Calu3 (cell line): ENCODE measurements at regions not wholly inside any gene's neighbourhood (a gene's known extent, or its start where the extent isn't known, plus 50 kb on each side); places are given as distances from the start of the nearest gene placed in this dataset.

Experiments
- BruUV-seq: library from RNA; stranded (reverse); fragments of 400-500 nt; replicated peaks from 2 replicates; lab custom pipeline; 2021; lab: Mats Ljungman, UMichigan
- CTCF ChIA-PET: fragments of 300-600 bp; sonication (Branson Sonifier 250); formaldehyde crosslinking; loops from one replicate; lab custom pipeline; 2022; ENCODE audit warnings: antibody characterized with exemption; lab: Charles Lee
- DNase-seq: peaks from one replicate; pipeline ENCODE4 v3.0.0; 2022
- H3K27ac Mint-ChIP-seq: one replicate; pipeline ENCODE4 v1.8.0; 2022; ENCODE audit warnings: mixed read lengths; ENCODE audit not compliant: unreplicated experiment
- H3K27me3 Mint-ChIP-seq: one replicate; pipeline ENCODE4 v1.8.0; 2022; ENCODE audit warnings: mixed read lengths; ENCODE audit not compliant: unreplicated experiment
- H3K36me3 Mint-ChIP-seq: one replicate; pipeline ENCODE4 v1.8.0; 2022; ENCODE audit warnings: mild to moderate bottlenecking, moderate library complexity, mixed read lengths; ENCODE audit not compliant: insufficient read depth, unreplicated experiment
- H3K4me1 Mint-ChIP-seq: one replicate; pipeline ENCODE4 v1.8.0; 2022; ENCODE audit warnings: mild to moderate bottlenecking, low read depth, mixed read lengths; ENCODE audit not compliant: unreplicated experiment
- H3K4me3 Mint-ChIP-seq: one replicate; pipeline ENCODE4 v1.8.0; 2022; ENCODE audit warnings: mild to moderate bottlenecking, low read depth, moderate library complexity, mixed read lengths; ENCODE audit not compliant: unreplicated experiment
- H3K9me3 Mint-ChIP-seq: one replicate; pipeline ENCODE4 v1.8.0; 2022; ENCODE audit warnings: low read depth, mixed read lengths; ENCODE audit not compliant: unreplicated experiment
- CTCF ChIP-seq: fragments of 200-600 bp; IDR thresholded peaks from one replicate; pipeline ENCODE4 v1.8.0; 2022; ENCODE audit warnings: antibody characterized with exemption; ENCODE audit not compliant: unreplicated experiment
- intact Hi-C: fragments of 100-400 bp; cut with micrococcal nuclease; formaldehyde crosslinking; loops from one replicate; pipeline ENCODE4 v1.10.0; 2022; ENCODE audit not compliant: unreplicated experiment

GRCh38 chr2:4775668-4776067 lies 916.5 kb upstream of the SOX11 start:
- no peak overlapping the region for H3K4me3 Mint-ChIP-seq
- intact Hi-C loops: no loop called here
- DNase-seq: no peak
- H3K27ac Mint-ChIP-seq: no peak overlapping the region
- TF ChIP-seq CTCF: no peak
- peaks cover 21% of the 10 kb centered on the region for H3K9me3 Mint-ChIP-seq
- no peaks in the 10 kb centered on the region for H3K36me3 Mint-ChIP-seq
- no peaks in the 10 kb centered on the region for H3K27me3 Mint-ChIP-seq
- H3K4me1 Mint-ChIP-seq: no peaks in the 10 kb centered on the region
- no TSS peak for BruUV-seq
- CTCF ChIA-PET: no interaction called here

- no TSS peak for BruUV-seq
- no peak for TF ChIP-seq CTCF
- intact Hi-C loops: no loop called here
- Mint-ChIP-seq H3K4me1 (no peaks in the 10 kb centered on the region), H3K4me3 (no peak overlapping the region), H3K27ac (no peak overlapping the region), H3K9me3 (peaks cover 18% of the 10 kb centered on the region), H3K27me3 (no peaks in the 10 kb centered on the region), H3K36me3 (no peaks in the 10 kb centered on the region)
- no peak for DNase-seq
- CTCF ChIA-PET: no interaction called here
Observed at GRCh38 chr2:4780679-4781078, 911.5 kb upstream of the SOX11 start.

- intact Hi-C loops: no loop called here
- CTCF ChIA-PET: no interaction called here
- Mint-ChIP-seq H3K4me3 (no peak overlapping the region), H3K9me3 (peaks cover 19% of the 10 kb centered on the region), H3K36me3 (no peaks in the 10 kb centered on the region), H3K27me3 (no peaks in the 10 kb centered on the region), H3K4me1 (no peaks in the 10 kb centered on the region), H3K27ac (no peak overlapping the region)
- no TSS peak for BruUV-seq
- no peak for DNase-seq
- no peak for TF ChIP-seq CTCF
Observed at GRCh38 chr2:4782647-4783046, 909.5 kb upstream of the SOX11 start.

GRCh38 chr2:4791488-4791887 lies 900.7 kb upstream of the SOX11 start:
- TF ChIP-seq CTCF: no peak

More at GRCh38 chr2:4791488-4791887, 900.7 kb upstream of the SOX11 start:
- BruUV-seq: no TSS peak
- no peak overlapping the region for H3K4me3 Mint-ChIP-seq
- CTCF ChIA-PET: no interaction called here
- no peaks in the 10 kb centered on the region for H3K36me3 Mint-ChIP-seq
- H3K27me3 Mint-ChIP-seq: no peaks in the 10 kb centered on the region
- no peak for DNase-seq
- no peaks in the 10 kb centered on the region for H3K4me1 Mint-ChIP-seq
- intact Hi-C loops: no loop called here
- peaks cover 14% of the 10 kb centered on the region for H3K9me3 Mint-ChIP-seq
- no peak overlapping the region for H3K27ac Mint-ChIP-seq
